C4-2B (cell line): ENCODE measurements at regions not wholly inside any gene's neighbourhood (a gene's known extent, or its start where the extent isn't known, plus 50 kb on each side); places are given as distances from the start of the nearest gene placed in this dataset.
"Not testable (repeated sequence)": the region's sequence is repeated elsewhere in the genome, so short reads cannot be mapped to it uniquely, and the experiment has no call there.

Experiments
- H3K27ac ChIP-seq: fragments of 450-650 bp; 2 replicates; pipeline ENCODE4 v1.5.1; 2017
- CTCF ChIP-seq: fragments of 450-650 bp; conservative IDR thresholded peaks from 2 replicates; pipeline ENCODE4 v1.5.1; 2017; ENCODE audit warnings: mild to moderate bottlenecking
- ZFX ChIP-seq: fragments of 450-650 bp; IDR thresholded peaks from 2 replicates; pipeline ENCODE4 v1.6.1; 2017

GRCh38 chr2:16939771-16940170 is 274.1 kb upstream of the CYRIA start:
- no peak overlapping the region for H3K27ac ChIP-seq
- TF ChIP-seq ZFX = no peak
- TF ChIP-seq CTCF = no peak

DNA sequence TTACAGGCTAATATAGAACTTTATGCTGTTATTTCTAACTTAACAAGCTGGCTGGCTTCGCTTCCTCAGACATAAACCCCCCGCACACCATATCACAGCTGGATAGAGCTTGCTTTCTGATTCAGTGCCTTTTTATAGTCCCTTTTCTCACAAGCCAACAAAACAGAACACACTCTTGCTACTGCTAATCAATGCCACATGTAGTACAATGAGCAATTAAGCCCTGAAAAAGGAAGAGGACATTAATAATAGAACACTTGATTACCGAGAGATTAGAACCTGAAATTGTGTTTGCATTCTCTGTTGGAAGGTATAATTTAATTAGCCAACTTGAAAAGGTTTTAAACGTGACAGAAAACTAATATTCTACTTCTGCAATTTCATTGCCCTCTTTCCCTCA is 267.7 kb upstream of the CYRIA start:
- TF ChIP-seq CTCF (no peak), ZFX (no peak)

DNA sequence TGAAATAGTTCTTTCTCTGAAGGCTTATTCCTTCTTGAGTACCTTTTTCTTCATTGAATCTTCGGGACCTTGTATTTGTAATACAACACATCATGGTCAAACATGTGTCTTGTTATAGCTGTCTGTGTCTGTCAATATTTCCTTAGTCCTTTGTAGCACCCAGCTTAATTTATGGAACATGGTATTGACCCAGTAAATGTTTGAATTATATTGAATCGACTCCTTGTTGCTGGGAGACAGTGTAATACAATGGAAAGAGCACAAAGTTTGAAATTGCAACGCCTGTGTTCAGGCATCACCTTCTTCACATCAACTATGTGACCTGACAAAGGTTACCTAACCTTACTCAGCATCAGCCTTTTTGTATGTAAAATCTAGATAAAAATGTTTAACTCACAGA is 267.2 kb upstream of the CYRIA start:
- TF ChIP-seq ZFX (no peak), CTCF (no peak)

More for the DNA sequence above, 267.7 kb upstream of the CYRIA start:
- H3K27ac ChIP-seq = no peak overlapping the region

DNA sequence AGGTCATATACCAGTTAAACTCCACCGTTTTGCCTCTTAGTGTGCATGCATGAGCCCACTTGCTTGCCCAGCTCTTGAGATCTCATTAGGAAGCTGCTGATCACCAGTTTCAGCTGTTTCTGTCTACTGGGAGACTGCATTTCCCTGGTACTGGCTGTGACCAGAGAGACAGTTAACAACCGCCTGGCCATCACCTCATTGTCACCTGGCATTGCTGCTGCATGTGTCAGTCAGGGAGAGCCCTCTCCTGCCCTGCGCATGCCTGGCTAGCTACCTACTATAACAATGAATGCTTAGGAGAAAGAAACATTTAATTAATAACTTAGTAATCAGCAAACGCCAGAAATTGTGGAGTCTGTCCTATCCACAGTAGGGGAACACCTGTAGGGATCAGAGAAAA is 265.8 kb upstream of the CYRIA start:
- H3K27ac ChIP-seq = no peak overlapping the region
- TF ChIP-seq CTCF (no peak), ZFX (no peak)

More for the DNA sequence above, 267.2 kb upstream of the CYRIA start:
- H3K27ac ChIP-seq = no peak overlapping the region

DNA sequence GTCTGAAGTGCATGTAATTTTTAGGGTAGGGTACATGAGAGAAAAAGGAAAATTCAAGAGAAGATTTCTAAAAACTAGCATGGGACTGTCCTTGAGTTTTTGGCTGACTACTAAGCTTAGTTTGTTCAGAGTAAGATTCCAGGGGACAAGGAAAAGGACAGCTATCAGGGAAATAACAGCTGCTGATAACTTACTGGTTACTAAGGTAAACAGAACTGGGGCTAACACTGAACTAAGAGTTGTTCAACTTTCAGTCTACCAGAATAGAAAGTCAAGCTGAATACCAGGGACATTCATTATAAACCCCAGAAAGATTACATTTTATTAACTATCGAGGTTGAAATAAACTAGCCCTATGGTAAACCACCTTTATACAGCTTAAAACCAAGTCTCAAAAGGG is 261.8 kb upstream of the CYRIA start:
- TF ChIP-seq CTCF (no peak), ZFX (no peak)

GRCh38 chr2:16925145-16925544 is 259.5 kb upstream of the CYRIA start:
- TF ChIP-seq CTCF (no peak), ZFX (no peak)
- no peak overlapping the region for H3K27ac ChIP-seq

More for the DNA sequence above, 261.8 kb upstream of the CYRIA start:
- H3K27ac ChIP-seq = no peak overlapping the region

- not testable (repeated sequence) for H3K27ac ChIP-seq
Observed at GRCh38 chr2:16915341-16915755, 249.7 kb upstream of the CYRIA start.

DNA sequence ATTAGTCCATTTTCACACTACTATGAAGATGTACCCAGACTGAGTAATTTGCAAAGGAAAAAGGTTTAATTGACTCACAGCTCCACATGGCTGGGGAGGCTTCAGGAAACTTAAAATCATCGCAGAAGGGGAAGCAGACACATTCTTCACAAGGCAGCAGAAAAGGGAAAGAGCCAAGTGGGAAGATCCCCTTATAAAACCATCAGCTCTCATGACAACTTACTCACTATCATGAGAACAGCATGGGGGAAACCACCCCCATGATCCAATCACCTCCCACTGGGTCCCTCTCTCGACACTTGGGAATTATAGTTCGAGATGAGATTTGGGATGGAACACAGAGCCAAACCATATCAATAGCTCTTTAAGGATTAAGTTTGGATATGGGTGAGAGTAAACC is 246.1 kb upstream of the CYRIA start:
- H3K27ac ChIP-seq = no peak overlapping the region
- TF ChIP-seq CTCF (no peak), ZFX (no peak)
